ENCODE measurements at regions not wholly inside any gene's neighbourhood (a gene's known extent, or its start where the extent isn't known, plus 50 kb on each side); places are given as distances from the start of the nearest gene placed in this dataset.
A peak's percentile ranks its signal among the peaks of the same experiment; 100 is the strongest.

DNA sequence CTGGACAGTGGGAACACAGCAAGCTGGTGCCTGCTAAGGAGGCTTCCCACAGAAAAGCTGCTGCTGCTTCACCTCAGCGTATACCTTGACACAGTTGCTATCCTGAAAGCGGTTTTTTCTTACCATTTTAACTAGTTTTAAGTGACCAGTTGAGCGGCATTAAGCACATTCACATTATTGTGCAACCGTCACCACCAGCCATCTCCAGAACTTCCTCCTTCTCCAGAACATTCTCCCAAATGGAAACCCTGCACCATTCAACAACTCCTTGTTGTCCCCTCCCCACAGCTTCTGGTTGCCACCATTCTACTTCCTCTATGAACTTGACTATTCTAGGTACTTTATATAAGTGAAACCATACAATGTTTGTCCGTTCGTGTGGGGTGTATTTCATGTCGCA lies 169.9 kb downstream of the SNX10 start:
- H3K27me3 ChIP-seq (ENCODE audit: insufficient read depth, poor library complexity, severe bottlenecking), result no peaks in the 10 kb centered on the region
- H3K4me3 ChIP-seq (replicated peaks; ENCODE audit: insufficient read depth, low read length), result no peak overlapping the region
- TF ChIP-seq, protein P1, sequence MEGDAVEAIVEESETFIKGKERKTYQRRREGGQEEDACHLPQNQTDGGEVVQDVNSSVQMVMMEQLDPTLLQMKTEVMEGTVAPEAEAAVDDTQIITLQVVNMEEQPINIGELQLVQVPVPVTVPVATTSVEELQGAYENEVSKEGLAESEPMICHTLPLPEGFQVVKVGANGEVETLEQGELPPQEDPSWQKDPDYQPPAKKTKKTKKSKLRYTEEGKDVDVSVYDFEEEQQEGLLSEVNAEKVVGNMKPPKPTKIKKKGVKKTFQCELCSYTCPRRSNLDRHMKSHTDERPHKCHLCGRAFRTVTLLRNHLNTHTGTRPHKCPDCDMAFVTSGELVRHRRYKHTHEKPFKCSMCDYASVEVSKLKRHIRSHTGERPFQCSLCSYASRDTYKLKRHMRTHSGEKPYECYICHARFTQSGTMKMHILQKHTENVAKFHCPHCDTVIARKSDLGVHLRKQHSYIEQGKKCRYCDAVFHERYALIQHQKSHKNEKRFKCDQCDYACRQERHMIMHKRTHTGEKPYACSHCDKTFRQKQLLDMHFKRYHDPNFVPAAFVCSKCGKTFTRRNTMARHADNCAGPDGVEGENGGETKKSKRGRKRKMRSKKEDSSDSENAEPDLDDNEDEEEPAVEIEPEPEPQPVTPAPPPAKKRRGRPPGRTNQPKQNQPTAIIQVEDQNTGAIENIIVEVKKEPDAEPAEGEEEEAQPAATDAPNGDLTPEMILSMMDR (IDR thresholded peaks at IDR 0.05; ENCODE audit: insufficient read depth, low read length), result no peak
- TF ChIP-seq SPI1 (IDR thresholded peaks at IDR 0.05; ENCODE audit: borderline replicate concordance, low read depth), result no peak
- no peak for TF ChIP-seq POLR2AphosphoS5 (IDR thresholded peaks at IDR 0.05; ENCODE audit: low read depth)
- TF ChIP-seq, protein P2, sequence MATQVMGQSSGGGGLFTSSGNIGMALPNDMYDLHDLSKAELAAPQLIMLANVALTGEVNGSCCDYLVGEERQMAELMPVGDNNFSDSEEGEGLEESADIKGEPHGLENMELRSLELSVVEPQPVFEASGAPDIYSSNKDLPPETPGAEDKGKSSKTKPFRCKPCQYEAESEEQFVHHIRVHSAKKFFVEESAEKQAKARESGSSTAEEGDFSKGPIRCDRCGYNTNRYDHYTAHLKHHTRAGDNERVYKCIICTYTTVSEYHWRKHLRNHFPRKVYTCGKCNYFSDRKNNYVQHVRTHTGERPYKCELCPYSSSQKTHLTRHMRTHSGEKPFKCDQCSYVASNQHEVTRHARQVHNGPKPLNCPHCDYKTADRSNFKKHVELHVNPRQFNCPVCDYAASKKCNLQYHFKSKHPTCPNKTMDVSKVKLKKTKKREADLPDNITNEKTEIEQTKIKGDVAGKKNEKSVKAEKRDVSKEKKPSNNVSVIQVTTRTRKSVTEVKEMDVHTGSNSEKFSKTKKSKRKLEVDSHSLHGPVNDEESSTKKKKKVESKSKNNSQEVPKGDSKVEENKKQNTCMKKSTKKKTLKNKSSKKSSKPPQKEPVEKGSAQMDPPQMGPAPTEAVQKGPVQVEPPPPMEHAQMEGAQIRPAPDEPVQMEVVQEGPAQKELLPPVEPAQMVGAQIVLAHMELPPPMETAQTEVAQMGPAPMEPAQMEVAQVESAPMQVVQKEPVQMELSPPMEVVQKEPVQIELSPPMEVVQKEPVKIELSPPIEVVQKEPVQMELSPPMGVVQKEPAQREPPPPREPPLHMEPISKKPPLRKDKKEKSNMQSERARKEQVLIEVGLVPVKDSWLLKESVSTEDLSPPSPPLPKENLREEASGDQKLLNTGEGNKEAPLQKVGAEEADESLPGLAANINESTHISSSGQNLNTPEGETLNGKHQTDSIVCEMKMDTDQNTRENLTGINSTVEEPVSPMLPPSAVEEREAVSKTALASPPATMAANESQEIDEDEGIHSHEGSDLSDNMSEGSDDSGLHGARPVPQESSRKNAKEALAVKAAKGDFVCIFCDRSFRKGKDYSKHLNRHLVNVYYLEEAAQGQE (IDR thresholded peaks at IDR 0.05; ENCODE audit: insufficient replicate concordance, low read depth), result no peak
- no peak for TF ChIP-seq GABPA (IDR thresholded peaks at IDR 0.05; ENCODE audit: low read depth)
- H3K27ac ChIP-seq (replicated peaks), result no peak overlapping the region
- DNase-seq (ENCODE audit: low read depth in 1 of 2, low spot score in 1 of 2), result peak in 1 of 2 experiments; percentile 24

DNA sequence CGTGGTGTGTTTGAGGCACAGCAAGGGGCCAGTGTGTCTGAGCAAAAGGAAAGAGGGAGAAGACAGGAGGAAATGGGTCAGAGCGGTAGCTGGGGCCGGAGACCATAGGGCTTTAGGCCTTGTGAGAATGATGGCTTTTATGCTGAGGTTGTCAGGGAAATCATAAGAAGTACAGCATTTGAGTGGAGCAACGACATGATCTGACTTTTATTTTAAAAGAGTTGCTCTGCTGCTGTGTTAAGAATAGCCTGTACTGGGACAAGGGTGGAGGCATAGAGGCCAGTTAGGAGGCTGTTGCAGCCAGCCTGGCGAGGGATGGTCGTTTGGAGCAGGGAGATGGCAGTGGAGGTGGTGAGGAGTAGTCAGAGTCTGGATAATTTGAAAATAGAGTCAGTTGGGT lies 174.3 kb downstream of the SNX10 start:
- TF ChIP-seq SPI1 (IDR thresholded peaks at IDR 0.05; ENCODE audit: borderline replicate concordance, low read depth) (no peak), POLR2AphosphoS5 (IDR thresholded peaks at IDR 0.05; ENCODE audit: low read depth) (no peak), GABPA (IDR thresholded peaks at IDR 0.05; ENCODE audit: low read depth) (no peak)
- TF ChIP-seq, protein P2 (IDR thresholded peaks at IDR 0.05; ENCODE audit: insufficient replicate concordance, low read depth), result no peak
- TF ChIP-seq, protein P1 (IDR thresholded peaks at IDR 0.05; ENCODE audit: insufficient read depth, low read length), result no peak
- DNase-seq (ENCODE audit: low read depth in 1 of 2, low spot score in 1 of 2), result no peak
- no peak overlapping the region for H3K4me3 ChIP-seq (replicated peaks; ENCODE audit: insufficient read depth, low read length)
- H3K27me3 ChIP-seq (ENCODE audit: insufficient read depth, poor library complexity, severe bottlenecking), result no peaks in the 10 kb centered on the region
- no peak overlapping the region for H3K27ac ChIP-seq (replicated peaks)

DNA sequence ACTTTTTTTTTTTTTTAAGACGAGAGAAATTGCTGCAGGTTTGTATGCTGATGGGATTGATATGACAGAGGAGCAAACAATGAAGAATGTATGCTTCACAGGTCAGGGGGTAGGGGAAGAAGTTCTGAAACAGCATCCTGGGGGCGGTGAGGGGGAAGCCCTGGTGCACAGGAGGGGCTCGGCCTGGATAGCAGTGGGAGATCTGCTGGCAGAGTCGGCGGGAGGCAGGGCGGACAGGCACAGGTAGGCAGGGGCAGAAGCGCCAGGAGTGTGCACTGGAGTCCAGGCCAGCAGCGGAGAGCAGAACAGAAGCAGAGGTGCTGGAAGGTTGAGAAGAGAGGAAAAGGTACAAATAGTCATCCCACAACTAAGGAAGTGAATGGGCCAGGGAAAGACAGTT lies 175.4 kb downstream of the SNX10 start:
- TF ChIP-seq, protein P2 (IDR thresholded peaks at IDR 0.05; ENCODE audit: insufficient replicate concordance, low read depth), result no peak
- TF ChIP-seq SPI1 (IDR thresholded peaks at IDR 0.05; ENCODE audit: borderline replicate concordance, low read depth) (no peak), POLR2AphosphoS5 (IDR thresholded peaks at IDR 0.05; ENCODE audit: low read depth) (no peak), GABPA (IDR thresholded peaks at IDR 0.05; ENCODE audit: low read depth) (no peak)
- TF ChIP-seq, protein P1 (IDR thresholded peaks at IDR 0.05; ENCODE audit: insufficient read depth, low read length), result no peak

More for the DNA sequence above, 175.4 kb downstream of the SNX10 start:
- Histone ChIP-seq H3K27ac (replicated peaks) (no peak overlapping the region), H3K27me3 (ENCODE audit: insufficient read depth, poor library complexity, severe bottlenecking) (no peaks in the 10 kb centered on the region), H3K4me3 (replicated peaks; ENCODE audit: insufficient read depth, low read length) (no peak overlapping the region)
- DNase-seq (ENCODE audit: low read depth in 1 of 2, low spot score in 1 of 2), result no peak

Measured in HL-60 (cell line).